ENCODE measurements at regions not wholly inside any gene's neighbourhood (a gene's known extent, or its start where the extent isn't known, plus 50 kb on each side); places are given as distances from the start of the nearest gene placed in this dataset.

GRCh38 chr1:170789063-170789462 lies 125.1 kb downstream of the PRRX1 start:
- in situ Hi-C loops (cut with MboI; ENCODE audit: low pct_unique_long_range_greater_than_20kb, low sequenced_read_pairs, unreplicated experiment), result no loop called here
- TF ChIP-seq, protein P1, sequence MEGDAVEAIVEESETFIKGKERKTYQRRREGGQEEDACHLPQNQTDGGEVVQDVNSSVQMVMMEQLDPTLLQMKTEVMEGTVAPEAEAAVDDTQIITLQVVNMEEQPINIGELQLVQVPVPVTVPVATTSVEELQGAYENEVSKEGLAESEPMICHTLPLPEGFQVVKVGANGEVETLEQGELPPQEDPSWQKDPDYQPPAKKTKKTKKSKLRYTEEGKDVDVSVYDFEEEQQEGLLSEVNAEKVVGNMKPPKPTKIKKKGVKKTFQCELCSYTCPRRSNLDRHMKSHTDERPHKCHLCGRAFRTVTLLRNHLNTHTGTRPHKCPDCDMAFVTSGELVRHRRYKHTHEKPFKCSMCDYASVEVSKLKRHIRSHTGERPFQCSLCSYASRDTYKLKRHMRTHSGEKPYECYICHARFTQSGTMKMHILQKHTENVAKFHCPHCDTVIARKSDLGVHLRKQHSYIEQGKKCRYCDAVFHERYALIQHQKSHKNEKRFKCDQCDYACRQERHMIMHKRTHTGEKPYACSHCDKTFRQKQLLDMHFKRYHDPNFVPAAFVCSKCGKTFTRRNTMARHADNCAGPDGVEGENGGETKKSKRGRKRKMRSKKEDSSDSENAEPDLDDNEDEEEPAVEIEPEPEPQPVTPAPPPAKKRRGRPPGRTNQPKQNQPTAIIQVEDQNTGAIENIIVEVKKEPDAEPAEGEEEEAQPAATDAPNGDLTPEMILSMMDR (IDR thresholded peaks at IDR 0.05; ENCODE audit: extremely low read depth, insufficient read depth, missing control alignments), result no peak
- DNase-seq (ENCODE audit: low spot score), result no peak

GRCh38 chr1:170790175-170790574 lies 126.2 kb downstream of the PRRX1 start:
- no peak for DNase-seq (ENCODE audit: low spot score)
- in situ Hi-C loops (cut with MboI; ENCODE audit: low pct_unique_long_range_greater_than_20kb, low sequenced_read_pairs, unreplicated experiment), result no loop called here
- TF ChIP-seq, protein P1 (IDR thresholded peaks at IDR 0.05; ENCODE audit: extremely low read depth, insufficient read depth, missing control alignments), result peak; percentile 8

GRCh38 chr1:170790651-170791071 lies 126.7 kb downstream of the PRRX1 start:
- TF ChIP-seq, protein P1 (IDR thresholded peaks at IDR 0.05; ENCODE audit: extremely low read depth, insufficient read depth, missing control alignments), result no peak
- in situ Hi-C loops (cut with MboI; ENCODE audit: low pct_unique_long_range_greater_than_20kb, low sequenced_read_pairs, unreplicated experiment), result no loop called here
- DNase-seq (ENCODE audit: low spot score), result no peak

DNA sequence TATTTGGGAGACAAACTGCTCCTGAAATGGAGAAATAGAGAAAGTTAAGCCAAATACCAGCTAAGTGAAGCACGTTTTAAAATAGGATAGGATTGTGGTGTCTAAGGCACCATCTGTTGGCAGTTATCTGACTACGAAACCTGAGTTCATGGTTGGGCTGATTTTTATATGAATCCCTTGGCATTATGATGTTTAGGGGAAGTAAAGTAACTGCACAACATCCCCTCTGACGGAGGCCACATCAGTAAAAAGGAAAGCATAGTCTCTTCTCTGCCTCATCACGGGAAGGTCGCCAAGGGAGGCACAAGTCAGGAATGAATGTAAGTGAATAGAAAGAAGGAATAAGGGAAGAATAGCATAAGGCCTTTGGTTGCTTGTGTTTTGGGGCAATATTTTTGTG lies 128.0 kb downstream of the PRRX1 start:
- in situ Hi-C loops (cut with MboI; ENCODE audit: low pct_unique_long_range_greater_than_20kb, low sequenced_read_pairs, unreplicated experiment), result no loop called here
- no peak for DNase-seq (ENCODE audit: low spot score)
- TF ChIP-seq, protein P1 (IDR thresholded peaks at IDR 0.05; ENCODE audit: extremely low read depth, insufficient read depth, missing control alignments), result no peak

DNA sequence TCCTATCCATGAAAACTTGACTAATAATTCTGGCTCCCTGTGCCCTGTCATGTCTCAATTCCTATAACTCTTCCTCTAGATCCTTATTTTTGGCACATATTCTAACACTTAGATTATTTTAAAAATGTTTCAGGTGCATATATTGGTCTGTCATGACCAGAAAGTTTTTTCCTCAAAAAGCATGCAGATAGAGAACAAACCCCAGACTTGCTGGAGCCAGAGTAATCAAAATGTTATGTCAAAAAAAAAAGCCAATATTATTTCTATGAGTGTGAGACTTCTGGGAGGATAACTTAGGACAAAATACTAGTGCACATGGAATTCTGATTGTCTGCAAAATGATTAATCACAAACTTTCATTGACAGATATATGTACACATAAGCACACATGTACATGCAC lies 135.1 kb upstream of the MROH9 start:
- DNase-seq (ENCODE audit: low spot score), result no peak
- TF ChIP-seq, protein P1 (IDR thresholded peaks at IDR 0.05; ENCODE audit: extremely low read depth, insufficient read depth, missing control alignments), result no peak
- in situ Hi-C loops (cut with MboI; ENCODE audit: low pct_unique_long_range_greater_than_20kb, low sequenced_read_pairs, unreplicated experiment), result no loop called here

- in situ Hi-C loops (cut with MboI; ENCODE audit: low pct_unique_long_range_greater_than_20kb, low sequenced_read_pairs, unreplicated experiment), result no loop called here
- DNase-seq (ENCODE audit: low spot score), result no peak
- TF ChIP-seq, protein P1 (IDR thresholded peaks at IDR 0.05; ENCODE audit: extremely low read depth, insufficient read depth, missing control alignments), result no peak
These were observed 134.5 kb upstream of the MROH9 start for GRCh38 chr1:170800812-170801211.

- in situ Hi-C loops (cut with MboI; ENCODE audit: low pct_unique_long_range_greater_than_20kb, low sequenced_read_pairs, unreplicated experiment), result no loop called here
- DNase-seq (ENCODE audit: low spot score), result no peak
- TF ChIP-seq, protein P1 (IDR thresholded peaks at IDR 0.05; ENCODE audit: extremely low read depth, insufficient read depth, missing control alignments), result no peak
These were observed 131.6 kb upstream of the MROH9 start for GRCh38 chr1:170803711-170804110.
